ENCODE measurements at regions not wholly inside any gene's neighbourhood (a gene's known extent, or its start where the extent isn't known, plus 50 kb on each side); places are given as distances from the start of the nearest gene placed in this dataset.
"Not testable (repeated sequence)": the region's sequence is repeated elsewhere in the genome, so short reads cannot be mapped to it uniquely, and the experiment has no call there.

GRCh38 chr2:87075054-87075790, 53.6 kb upstream of the PLGLB1 start:
- DNase-seq, result peak; percentile 47

- peak; percentile 51 for DNase-seq
Observed at GRCh38 chr2:87075791-87076252, 54.2 kb upstream of the PLGLB1 start.

GRCh38 chr2:87076253-87077123, 54.8 kb upstream of the PLGLB1 start:
- DNase-seq, result peak; percentile 87

GRCh38 chr2:87077124-87077446, 55.4 kb upstream of the PLGLB1 start:
- not testable (repeated sequence) for DNase-seq

GRCh38 chr2:87081727-87082126, 60.1 kb upstream of the PLGLB1 start:
- DNase-seq, result not testable (repeated sequence)

GRCh38 chr2:87088079-87088478, 66.4 kb upstream of the PLGLB1 start:
- not testable (repeated sequence) for DNase-seq

- not testable (repeated sequence) for DNase-seq
Observed at GRCh38 chr2:87089401-87089800, 67.8 kb upstream of the PLGLB1 start.

GRCh38 chr2:87093252-87093651, 71.6 kb upstream of the PLGLB1 start:
- not testable (repeated sequence) for DNase-seq

- not testable (repeated sequence) for DNase-seq
Observed at GRCh38 chr2:87093937-87094529, 72.4 kb upstream of the PLGLB1 start.

GRCh38 chr2:87095804-87096203, 74.2 kb upstream of the PLGLB1 start:
- not testable (repeated sequence) for DNase-seq

- not testable (repeated sequence) for DNase-seq
Observed at GRCh38 chr2:87128761-87129553, 107.3 kb upstream of the PLGLB1 start.

- DNase-seq, result not testable (repeated sequence)
Observed at GRCh38 chr2:87132577-87132976, 110.9 kb upstream of the PLGLB1 start.

- not testable (repeated sequence) for DNase-seq
Observed at GRCh38 chr2:87151835-87152493, 130.3 kb upstream of the PLGLB1 start.

- not testable (repeated sequence) for DNase-seq
Observed at GRCh38 chr2:87174454-87174853, 152.8 kb upstream of the PLGLB1 start.

- not testable (repeated sequence) for DNase-seq
Observed at GRCh38 chr2:87183373-87183772, 161.7 kb upstream of the PLGLB1 start.

- DNase-seq, result not testable (repeated sequence)
Observed at GRCh38 chr2:87184260-87184659, 162.6 kb upstream of the PLGLB1 start.

GRCh38 chr2:87189214-87189613, 167.6 kb upstream of the PLGLB1 start:
- not testable (repeated sequence) for DNase-seq

GRCh38 chr2:87193336-87193735, 171.7 kb upstream of the PLGLB1 start:
- DNase-seq, result not testable (repeated sequence)

GRCh38 chr2:87194254-87194999, 172.8 kb upstream of the PLGLB1 start:
- not testable (repeated sequence) for DNase-seq

- DNase-seq, result not testable (repeated sequence)
Observed at GRCh38 chr2:87196720-87197388, 175.2 kb upstream of the PLGLB1 start.

GRCh38 chr2:87198422-87198821, 176.8 kb upstream of the PLGLB1 start:
- not testable (repeated sequence) for DNase-seq

Data from right forelimb (tissue), 1 donor.